Keratinocyte (primary cell): ENCODE measurements at regions not wholly inside any gene's neighbourhood (a gene's known extent, or its start where the extent isn't known, plus 50 kb on each side); places are given as distances from the start of the nearest gene placed in this dataset.

ENCODE experiments used
- EZH2 ChIP-seq: IDR thresholded peaks from one replicate; pipeline ENCODE4 v1.6.1; 2012; ENCODE audit warnings: inconsistent platforms, mild to moderate bottlenecking, low read length, moderate library complexity
- TF ChIP-seq, protein P1 (sequence below), 3 experiments: IDR thresholded peaks in 1 of 3; conservative IDR thresholded peaks in 1 of 3; optimal IDR thresholded peaks in 1 of 3; 2 replicates in 2 of 3; 3 replicates in 1 of 3; pipeline versions ENCODE3 to v1.5.1; 2011; ENCODE audit warnings: low read length in 3 of 3, mild to moderate bottlenecking in 3 of 3, moderate library complexity in 2 of 3, control low read depth in 1 of 3, inconsistent platforms in 1 of 3; ENCODE audit not compliant: insufficient read depth in 2 of 3; ENCODE audit errors: extremely low read depth in 1 of 3

DNA sequence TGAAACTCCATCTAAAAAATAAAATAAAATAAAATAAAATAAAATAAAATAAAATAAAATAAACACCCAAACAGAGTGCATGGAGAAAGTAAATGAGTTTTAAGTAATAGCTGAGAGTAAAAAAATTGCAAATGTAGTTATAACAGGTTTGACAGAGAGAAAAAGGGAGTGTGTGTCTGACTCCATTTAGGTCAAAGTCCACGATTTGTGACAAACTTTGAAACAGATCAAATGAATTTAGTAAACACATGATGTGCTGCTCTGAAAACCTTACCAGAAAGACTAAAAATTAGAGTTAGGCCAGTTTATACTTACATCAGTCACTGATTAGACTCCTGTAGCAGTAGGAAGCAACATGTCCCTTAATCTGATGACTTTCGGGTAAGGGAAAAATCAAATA is 346.6 kb downstream of the PARP8 start:
- TF ChIP-seq, protein P1, sequence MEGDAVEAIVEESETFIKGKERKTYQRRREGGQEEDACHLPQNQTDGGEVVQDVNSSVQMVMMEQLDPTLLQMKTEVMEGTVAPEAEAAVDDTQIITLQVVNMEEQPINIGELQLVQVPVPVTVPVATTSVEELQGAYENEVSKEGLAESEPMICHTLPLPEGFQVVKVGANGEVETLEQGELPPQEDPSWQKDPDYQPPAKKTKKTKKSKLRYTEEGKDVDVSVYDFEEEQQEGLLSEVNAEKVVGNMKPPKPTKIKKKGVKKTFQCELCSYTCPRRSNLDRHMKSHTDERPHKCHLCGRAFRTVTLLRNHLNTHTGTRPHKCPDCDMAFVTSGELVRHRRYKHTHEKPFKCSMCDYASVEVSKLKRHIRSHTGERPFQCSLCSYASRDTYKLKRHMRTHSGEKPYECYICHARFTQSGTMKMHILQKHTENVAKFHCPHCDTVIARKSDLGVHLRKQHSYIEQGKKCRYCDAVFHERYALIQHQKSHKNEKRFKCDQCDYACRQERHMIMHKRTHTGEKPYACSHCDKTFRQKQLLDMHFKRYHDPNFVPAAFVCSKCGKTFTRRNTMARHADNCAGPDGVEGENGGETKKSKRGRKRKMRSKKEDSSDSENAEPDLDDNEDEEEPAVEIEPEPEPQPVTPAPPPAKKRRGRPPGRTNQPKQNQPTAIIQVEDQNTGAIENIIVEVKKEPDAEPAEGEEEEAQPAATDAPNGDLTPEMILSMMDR (optimal IDR thresholded peaks at IDR 0.05 in 1 of 3, IDR thresholded peaks at IDR 0.05 in 1 of 3, conservative IDR thresholded peaks at IDR 0.05 in 1 of 3; ENCODE audit: extremely low read depth in 1 of 3, insufficient read depth in 2 of 3, low read length in 3 of 3) = no peak
- TF ChIP-seq EZH2 = no peak
